Gastroesophageal sphincter (tissue), 4 donors: ENCODE measurements at regions not wholly inside any gene's neighbourhood (a gene's known extent, or its start where the extent isn't known, plus 50 kb on each side); places are given as distances from the start of the nearest gene placed in this dataset.
"Not testable (repeated sequence)": the region's sequence is repeated elsewhere in the genome, so short reads cannot be mapped to it uniquely, and the experiment has no call there.

ENCODE experiments used
- ATAC-seq: fragments of 150-250 bp; one replicate; pipeline ENCODE4 v1.9.1; 2016; ENCODE audit warnings: mild to moderate bottlenecking, moderate library complexity
- H3K27ac ChIP-seq, 4 donors: fragments of 200-600 bp; sonication (generic) in 3 of 4; 1 replicate in 3 of 4; 2 replicates in 1 of 4; pipeline ENCODE4 v1.5.1; 2016 to 2019
- H3K27me3 ChIP-seq: fragments of 200-600 bp; sonication (generic); one replicate; pipeline ENCODE4 v1.5.1; 2019
- H3K36me3 ChIP-seq, 2 donors: fragments of 200-600 bp; sonication (generic); one replicate each; pipeline ENCODE4 v1.5.1; 2019; ENCODE audit warnings: control low read depth in 1 of 2
- H3K4me1 ChIP-seq, 3 donors: fragments of 200-600 bp; sonication (generic); 1 replicate in 2 of 3; 2 replicates in 1 of 3; pipeline ENCODE4 v1.5.1; 2016 to 2019; ENCODE audit warnings: control low read depth in 2 of 3
- H3K4me3 ChIP-seq, 2 donors: fragments of 200-600 bp; sonication (generic); one replicate each; pipeline ENCODE4 v1.5.1; 2019; ENCODE audit warnings: mild to moderate bottlenecking in 1 of 2, moderate library complexity in 1 of 2
- H3K9me3 ChIP-seq, 3 donors: fragments of 200-600 bp; sonication (generic); one replicate each; pipeline ENCODE4 v1.5.1; 2017 to 2019; ENCODE audit warnings: control low read depth in 2 of 3
- CTCF ChIP-seq, 4 experiments: fragments of 200-600 bp in 2 of 4; fragments of 450-650 bp in 2 of 4; sonication (generic) in 1 of 4; IDR thresholded peaks; one replicate each; pipeline ENCODE4 v1.5.1; 2017 to 2019; ENCODE audit warnings: antibody characterized with exemption in 4 of 4, mild to moderate bottlenecking in 2 of 4, moderate library complexity in 2 of 4
- EP300 ChIP-seq: sonication (generic); formaldehyde crosslinking; IDR thresholded peaks from one replicate; pipeline ENCODE4 v1.6.1; 2017; ENCODE audit warnings: antibody characterized with exemption, mild to moderate bottlenecking
- POLR2A ChIP-seq, 2 donors: fragments of 450-650 bp; IDR thresholded peaks; one replicate each; pipeline ENCODE4 v1.6.1; 2017; ENCODE audit warnings: antibody characterized with exemption in 2 of 2, mild to moderate bottlenecking in 2 of 2, moderate library complexity in 1 of 2
- POLR2AphosphoS5 ChIP-seq: sonication (generic); formaldehyde crosslinking; IDR thresholded peaks from one replicate; pipeline ENCODE4 v1.6.1; 2017; ENCODE audit warnings: antibody characterized with exemption
- WGBS, 2 donors: methylation state at CpG; one replicate each; pipeline ENCODE4 v1.1.5; 2018; ENCODE audit warnings: low coverage in 1 of 2; 5-methylcytosine and 5-hydroxymethylcytosine counted together

GRCh38 chr19:20271215-20271926 is 104.4 kb downstream of the ZNF486 start:
- Histone ChIP-seq H3K27ac (no peak overlapping the region), H3K27me3 (no peaks in the 10 kb centered on the region), H3K36me3 (no peaks in the 10 kb centered on the region), H3K9me3 (no peaks in the 10 kb centered on the region), H3K4me3 (no peak overlapping the region), H3K4me1 (no peaks in the 10 kb centered on the region)
- ATAC-seq: no peak
- TF ChIP-seq POLR2A (IDR thresholded peaks at IDR 0.05): no peak
- TF ChIP-seq POLR2AphosphoS5: no peak
- TF ChIP-seq EP300: no peak
- TF ChIP-seq CTCF (IDR thresholded peaks at IDR 0.05): no peak
- WGBS, 2 donors: 58 to 66% methylated on average over 8 to 12 of the region's 12 CpGs

GRCh38 chr19:20269461-20269860 is 102.4 kb downstream of the ZNF486 start:
- H3K27ac ChIP-seq: no peak overlapping the region
- H3K4me1 ChIP-seq: no peaks in the 10 kb centered on the region
- TF ChIP-seq POLR2AphosphoS5 (no peak), CTCF (IDR thresholded peaks at IDR 0.05) (no peak), EP300 (no peak), POLR2A (IDR thresholded peaks at IDR 0.05) (no peak)
- no peaks in the 10 kb centered on the region for H3K9me3 ChIP-seq
- WGBS, 2 donors: 82 to 91% methylated on average over 7 of the region's 7 CpGs
- no peak for ATAC-seq
- no peaks in the 10 kb centered on the region for H3K36me3 ChIP-seq
- no peaks in the 10 kb centered on the region for H3K27me3 ChIP-seq
- H3K4me3 ChIP-seq: no peak overlapping the region

GRCh38 chr19:20261513-20261912 is 94.5 kb downstream of the ZNF486 start:
- not testable (repeated sequence) for H3K27ac ChIP-seq, H3K4me3 ChIP-seq, H3K36me3 ChIP-seq, H3K4me1 ChIP-seq, H3K9me3 ChIP-seq, ATAC-seq
- H3K27me3 ChIP-seq: peaks cover 12% of the 10 kb centered on the region

- 21 to 48% methylated on average over 5 to 8 of the region's 8 CpGs for WGBS, 2 donors
- H3K27ac ChIP-seq, H3K9me3 ChIP-seq, H3K36me3 ChIP-seq, H3K4me1 ChIP-seq, ATAC-seq, H3K4me3 ChIP-seq: not testable (repeated sequence)
- peaks cover 12% of the 10 kb centered on the region for H3K27me3 ChIP-seq
These were observed 93.7 kb downstream of the ZNF486 start for GRCh38 chr19:20260738-20261137.

GRCh38 chr19:20259615-20260014 is 92.6 kb downstream of the ZNF486 start:
- no peak overlapping the region for H3K27ac ChIP-seq
- H3K9me3 ChIP-seq: no peaks in the 10 kb centered on the region
- H3K4me1 ChIP-seq: no peaks in the 10 kb centered on the region
- no peak for ATAC-seq
- WGBS, 2 donors: 0 to 47% methylated on average over 1 of the region's 1 CpG
- no peaks in the 10 kb centered on the region for H3K36me3 ChIP-seq
- no peak overlapping the region for H3K4me3 ChIP-seq
- TF ChIP-seq CTCF (IDR thresholded peaks at IDR 0.05): no peak
- TF ChIP-seq POLR2AphosphoS5: no peak
- TF ChIP-seq EP300: no peak
- no peak for TF ChIP-seq POLR2A (IDR thresholded peaks at IDR 0.05)
- peaks cover 12% of the 10 kb centered on the region for H3K27me3 ChIP-seq

GRCh38 chr19:20256606-20257005 is 89.6 kb downstream of the ZNF486 start:
- WGBS, 2 donors: 85 to 100% methylated on average over 2 of the region's 2 CpGs
- no peak overlapping the region for H3K4me3 ChIP-seq
- peaks cover 12% of the 10 kb centered on the region for H3K27me3 ChIP-seq
- H3K9me3 ChIP-seq: no peaks in the 10 kb centered on the region
- no peak for ATAC-seq
- no peaks in the 10 kb centered on the region for H3K4me1 ChIP-seq
- H3K27ac ChIP-seq: no peak overlapping the region
- H3K36me3 ChIP-seq: no peaks in the 10 kb centered on the region
- TF ChIP-seq POLR2AphosphoS5 (no peak), POLR2A (IDR thresholded peaks at IDR 0.05) (no peak)
